NCI-H1048 (cell line): ENCODE measurements at regions not wholly inside any gene's neighbourhood (a gene's known extent, or its start where the extent isn't known, plus 50 kb on each side); places are given as distances from the start of the nearest gene placed in this dataset.

Experiments used
- DNase-seq: peaks from one replicate; lab custom pipeline; 2025; lab: John Stamatoyannopoulos, UW

DNA sequence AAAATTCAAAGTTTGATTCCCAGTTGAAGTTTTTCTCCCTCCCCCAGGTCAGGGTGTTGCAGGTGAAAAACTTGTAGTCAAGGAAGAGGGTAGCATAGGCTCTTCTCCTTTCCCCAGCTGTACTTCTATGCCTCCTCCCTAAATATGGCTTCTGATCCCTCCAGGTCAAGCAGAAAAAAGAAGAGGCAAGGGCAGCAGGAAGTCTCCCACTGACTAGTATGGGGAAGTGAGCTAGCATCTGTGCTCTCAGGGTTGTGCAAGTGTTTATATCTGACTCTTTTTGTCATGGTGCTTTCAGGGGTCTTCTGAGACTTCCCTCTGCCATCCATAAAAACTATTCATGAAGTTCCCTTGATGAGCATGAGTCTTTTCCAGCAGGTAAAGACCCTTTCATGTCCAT, 76.0 kb downstream of the ATPSCKMT start:
- DNase-seq: no peak

DNA sequence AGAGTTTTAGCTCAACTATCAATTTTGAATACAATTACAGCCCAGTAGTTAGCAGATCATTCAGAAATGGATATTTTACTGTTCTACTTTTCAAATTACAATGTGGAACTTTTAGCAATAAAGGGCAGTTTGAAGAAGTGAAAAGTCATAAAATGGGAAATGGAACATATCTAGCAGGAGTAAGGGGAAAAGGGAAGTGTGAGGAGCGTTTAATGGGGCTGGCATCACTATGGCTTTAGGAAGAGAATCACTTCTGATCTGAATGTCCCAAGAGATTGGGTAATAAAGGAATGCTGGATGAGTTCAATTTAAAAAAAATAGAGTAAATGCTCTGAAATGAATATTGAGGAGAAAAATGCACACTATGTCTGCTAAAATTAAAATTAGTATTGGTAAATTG, 77.4 kb downstream of the ATPSCKMT start:
- no peak for DNase-seq

DNA sequence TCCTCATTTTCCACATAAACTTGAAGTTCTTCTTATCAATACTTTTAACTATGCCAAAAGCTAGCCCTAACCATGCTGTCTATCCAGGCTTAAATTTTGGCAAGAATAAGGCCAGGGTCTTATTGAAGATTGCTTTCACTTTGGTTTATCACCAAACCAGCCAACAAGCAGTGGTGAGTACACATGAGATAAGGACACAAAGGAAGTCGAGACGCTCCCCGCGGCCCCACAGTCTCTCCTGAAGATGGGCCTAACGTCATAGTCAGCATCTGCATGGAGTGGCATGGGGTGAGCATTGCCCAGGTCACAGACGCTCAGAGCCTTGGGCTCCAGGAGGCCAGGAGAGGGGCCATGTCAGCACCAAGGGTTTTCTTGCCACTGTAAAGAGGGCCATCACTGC, 80.3 kb downstream of the ATPSCKMT start:
- no peak for DNase-seq

DNA sequence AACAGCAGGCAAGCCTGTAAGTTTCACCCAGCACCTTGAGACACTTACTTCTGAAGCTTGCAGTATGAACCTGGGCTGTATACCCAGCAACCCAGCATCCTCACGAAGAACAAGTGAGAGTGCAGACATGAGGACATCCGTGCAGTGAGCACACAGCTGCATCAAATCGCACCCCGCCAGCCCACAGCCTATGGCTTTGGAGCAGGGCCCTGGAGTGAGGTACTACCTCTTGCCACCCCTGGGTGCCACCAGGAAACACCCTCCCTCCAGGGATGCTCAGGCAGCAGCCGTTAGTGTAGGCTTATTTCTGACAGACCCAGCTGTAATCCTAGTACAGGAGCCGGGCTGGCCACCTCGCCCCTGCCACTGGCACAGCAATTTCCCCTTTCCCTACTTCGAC, 81.4 kb downstream of the ATPSCKMT start:
- DNase-seq: no peak

DNA sequence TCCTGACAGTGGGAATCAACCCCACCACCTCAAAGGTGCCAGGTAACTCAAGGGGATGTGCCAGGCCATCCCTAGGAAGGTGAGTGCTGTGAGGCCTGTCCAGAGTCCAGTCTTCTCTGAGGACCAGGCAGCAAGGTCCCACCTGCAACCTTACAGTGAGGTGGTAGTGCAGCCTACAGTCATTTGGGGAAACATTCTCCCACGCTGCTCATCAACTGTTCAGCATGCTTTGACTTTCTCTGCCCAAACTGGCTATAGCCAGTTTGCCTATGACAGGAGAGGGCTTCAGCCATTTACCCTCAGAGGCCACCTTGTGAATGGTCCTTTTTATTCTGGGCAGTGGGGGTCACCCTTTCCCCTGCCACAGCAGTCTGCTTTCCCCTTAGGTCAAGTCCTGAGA, 81.9 kb downstream of the ATPSCKMT start:
- no peak for DNase-seq

DNA sequence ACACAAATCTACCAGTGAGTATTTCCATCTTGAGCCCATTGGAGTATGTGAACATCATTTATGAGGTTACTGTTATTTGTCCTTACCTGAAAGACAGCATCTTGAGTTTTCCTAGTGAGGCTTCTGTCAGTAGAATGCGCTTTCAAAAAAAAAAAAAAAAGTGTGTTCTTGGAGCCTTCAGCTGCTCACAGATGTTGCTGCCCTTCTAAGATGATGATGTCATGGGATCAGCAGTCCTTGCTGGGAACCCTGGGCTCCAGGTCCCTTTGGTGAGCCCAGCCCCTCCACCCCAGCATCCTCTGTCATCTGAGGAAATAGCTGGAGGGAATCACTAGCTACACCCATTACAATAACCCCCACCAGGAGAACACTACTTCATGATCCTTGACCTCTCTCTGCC, 83.3 kb downstream of the ATPSCKMT start:
- DNase-seq: no peak

DNA sequence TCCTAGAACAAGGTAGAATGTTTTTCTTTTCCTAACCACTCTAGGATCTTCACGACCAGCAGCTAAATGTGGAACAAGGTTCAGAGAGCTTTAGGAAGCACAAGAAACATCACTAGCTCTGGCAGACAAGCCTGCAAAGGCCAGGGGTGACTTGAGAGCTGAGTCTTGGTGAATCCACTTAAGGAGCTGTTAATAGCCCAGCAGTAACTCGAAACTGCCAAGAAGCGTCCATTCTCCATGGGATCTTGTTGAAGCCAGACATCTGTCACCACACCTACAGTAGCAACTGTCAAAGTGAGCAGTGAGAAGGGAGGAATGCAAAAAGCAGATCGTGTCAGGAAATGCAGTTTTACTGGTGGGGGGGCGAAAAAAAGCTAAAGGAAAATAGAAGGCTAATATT, 87.2 kb downstream of the ATPSCKMT start:
- no peak for DNase-seq

DNA sequence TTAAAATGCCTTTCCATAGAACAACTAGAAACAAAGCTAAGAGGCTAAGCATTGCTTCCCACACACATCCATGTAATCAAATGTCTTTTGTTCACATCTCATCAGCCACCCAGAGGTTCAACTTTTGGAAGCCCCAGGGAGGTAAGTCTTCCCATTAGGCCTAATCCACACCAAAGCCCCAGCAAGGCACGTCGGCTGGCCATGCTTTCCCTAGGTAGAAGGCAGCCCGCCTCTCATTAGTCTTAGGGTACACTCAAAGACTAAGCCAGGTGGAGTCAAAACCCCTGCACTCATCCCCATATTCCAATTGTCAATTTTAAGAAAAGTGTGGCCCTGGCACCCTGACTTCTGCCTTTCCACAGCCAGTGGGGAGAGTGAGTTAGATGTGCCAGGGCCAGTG, 87.9 kb downstream of the ATPSCKMT start:
- no peak for DNase-seq

DNA sequence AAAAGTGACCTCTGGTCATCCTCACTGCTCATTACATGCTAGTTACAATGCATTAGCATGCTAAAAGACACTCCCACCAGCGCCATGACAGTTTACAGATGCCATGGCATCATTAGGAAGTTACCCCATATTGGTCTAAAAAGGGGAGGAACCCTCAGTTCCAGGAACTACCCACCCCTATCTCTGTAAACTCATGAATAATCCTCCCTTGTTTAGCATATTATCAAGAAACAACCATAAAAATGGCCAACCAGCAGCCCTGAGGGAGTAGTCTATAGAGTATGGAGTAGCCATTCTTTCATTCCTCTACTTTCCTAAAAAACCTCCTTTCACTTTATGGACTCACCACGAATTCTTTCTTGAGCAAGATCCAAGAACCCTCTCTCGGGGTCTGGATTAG, 89.4 kb downstream of the ATPSCKMT start:
- DNase-seq: no peak

DNA sequence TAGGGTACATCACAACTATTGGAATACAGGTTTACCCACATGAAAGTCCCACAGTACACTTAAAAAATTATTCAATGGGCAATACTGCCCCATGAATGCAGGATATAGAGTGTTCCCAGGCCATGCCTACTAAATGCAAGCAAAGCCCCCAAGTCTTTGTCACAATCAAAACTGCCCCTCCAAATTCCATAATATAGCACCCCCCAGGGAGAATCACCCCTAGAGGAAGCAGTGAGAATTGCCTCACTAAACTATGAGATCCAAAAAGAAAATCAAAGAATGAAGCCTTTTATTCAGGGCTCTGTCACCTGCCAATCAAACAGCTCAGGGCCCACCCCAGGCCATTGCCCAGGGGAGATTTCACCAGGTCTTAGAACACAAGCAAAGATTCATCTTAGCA, 90.8 kb downstream of the ATPSCKMT start:
- no peak for DNase-seq

DNA sequence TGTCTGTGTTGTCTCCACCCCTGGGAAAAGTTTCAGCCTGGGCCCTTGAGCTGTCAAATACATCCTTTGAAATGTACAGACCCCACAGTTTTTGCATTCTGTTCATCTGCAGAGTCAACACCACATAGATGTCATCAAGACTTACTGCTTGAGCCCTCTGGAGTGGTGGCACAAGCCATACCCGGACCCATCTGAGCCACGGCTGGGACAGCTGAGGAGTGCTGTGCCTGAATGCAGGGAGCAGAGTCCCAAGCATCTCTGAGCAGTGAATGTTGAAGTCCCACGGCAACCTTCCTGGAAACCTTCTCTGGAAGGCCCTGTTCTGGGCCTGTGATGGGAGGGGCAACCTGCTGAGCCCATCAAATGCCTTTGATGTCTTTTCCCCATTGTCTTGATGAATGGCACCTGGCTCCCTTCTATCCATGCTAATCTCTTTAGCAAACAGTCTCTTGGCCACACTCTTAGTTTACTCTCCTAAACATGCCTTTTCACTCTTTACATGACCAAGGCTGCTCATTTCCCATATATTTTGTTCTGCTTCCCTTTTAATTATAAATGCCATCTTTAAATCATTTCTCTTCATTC, 92.5 kb downstream of the ATPSCKMT start:
- DNase-seq: no peak

DNA sequence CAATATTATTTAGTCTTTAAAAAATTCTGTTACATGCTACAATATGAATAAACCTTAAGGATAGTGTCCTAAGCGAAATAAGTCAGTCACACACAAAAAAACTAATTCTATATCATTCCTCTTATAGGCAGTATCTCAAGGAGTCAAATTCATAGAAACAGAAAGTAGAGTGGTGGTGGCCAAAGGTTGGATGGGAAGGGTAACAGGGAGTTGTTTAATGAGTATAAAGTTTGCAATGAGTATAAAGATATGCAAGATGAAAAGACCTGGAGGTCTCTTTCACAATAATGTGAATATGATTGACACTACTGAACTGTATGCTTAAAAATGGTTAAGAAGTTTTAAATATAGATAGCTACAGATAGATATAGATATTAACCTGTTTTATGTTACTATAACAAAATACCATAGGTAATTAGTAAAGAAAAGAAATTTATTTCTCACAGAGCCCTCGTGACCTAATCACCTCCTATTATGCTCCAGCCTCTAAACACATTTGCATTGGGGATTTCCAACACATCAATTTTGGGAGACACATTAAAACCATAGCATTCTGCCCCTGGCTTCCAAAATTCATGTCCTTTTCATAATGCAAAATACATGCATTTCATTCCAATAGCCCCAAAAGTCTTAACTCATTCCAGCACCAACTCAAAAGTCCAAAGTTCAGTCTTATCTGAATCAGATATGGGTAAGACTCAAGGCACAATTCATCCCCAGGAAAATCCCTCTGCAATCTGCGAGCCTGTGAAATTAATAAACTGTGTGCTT, 93.6 kb downstream of the ATPSCKMT start:
- no peak for DNase-seq

DNA sequence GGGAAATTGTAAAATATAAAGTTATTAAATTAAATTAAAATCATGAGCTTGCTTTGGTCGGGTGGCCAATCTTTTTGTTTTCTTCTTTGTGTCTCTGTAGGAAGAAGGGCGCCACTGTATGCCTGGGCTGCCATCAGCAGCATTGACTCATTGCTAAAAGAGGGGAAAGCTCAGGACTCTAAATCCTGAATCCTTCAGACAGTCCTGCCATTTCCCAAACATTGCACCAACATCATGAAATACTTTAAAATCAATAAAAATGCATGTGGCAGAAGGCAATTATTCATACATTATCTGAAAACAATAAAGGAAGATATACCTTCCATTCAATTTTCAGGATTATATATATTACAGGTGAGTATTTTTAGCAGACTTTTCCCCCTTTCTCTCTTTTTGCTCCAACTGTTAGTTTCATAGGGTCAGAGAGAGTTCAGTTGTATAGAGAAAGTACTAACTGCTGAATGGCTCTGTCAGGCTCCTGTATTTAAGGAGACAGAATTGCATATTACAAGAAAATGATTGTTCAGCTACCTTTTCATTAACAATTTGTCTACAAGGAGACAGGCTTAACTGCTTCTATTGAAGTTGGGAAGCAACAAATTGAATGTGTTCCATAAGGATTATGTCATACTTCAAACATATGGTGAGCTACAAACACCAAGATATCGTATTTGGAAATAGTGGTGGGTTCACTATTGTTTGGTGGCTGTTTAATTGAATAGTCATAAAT, 95.7 kb downstream of the ATPSCKMT start:
- DNase-seq: no peak

DNA sequence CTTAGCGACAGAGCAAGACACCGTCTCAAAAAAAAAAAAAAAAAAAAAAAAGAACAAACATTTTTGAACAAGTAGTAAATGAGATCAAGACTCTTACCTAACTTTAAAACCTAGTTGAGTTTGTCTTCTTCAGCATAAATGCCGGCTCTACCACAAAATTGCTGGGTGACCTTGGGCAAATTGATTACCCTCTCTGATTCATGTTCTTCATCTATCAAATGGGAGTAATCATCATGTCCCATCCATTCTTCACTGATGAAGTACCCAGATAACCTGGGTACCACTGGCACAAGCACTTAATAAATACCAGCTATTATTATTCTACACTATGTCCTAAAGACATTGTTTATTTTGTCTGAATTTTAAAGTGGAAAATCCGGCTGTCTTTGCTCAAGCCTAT, 96.3 kb downstream of the ATPSCKMT start:
- DNase-seq: no peak

DNA sequence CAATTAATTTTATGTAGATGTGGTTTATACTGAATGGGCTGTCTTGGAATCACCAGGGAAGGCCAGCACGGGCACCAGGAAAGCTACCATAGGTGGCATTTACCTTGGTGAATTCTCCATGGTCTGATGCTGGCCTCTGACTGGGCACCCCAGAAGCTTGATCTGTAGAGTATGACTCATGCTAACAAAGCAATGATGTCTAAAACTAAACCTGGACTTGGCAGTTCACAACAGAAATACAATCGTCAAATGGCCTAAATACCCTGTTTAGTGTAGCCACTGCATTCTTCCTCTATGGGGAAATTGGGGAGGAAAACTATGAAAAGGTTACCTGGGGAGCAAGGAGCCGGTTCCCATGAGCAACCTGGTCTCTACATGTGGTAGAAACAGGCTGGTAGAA, 98.0 kb downstream of the ATPSCKMT start:
- no peak for DNase-seq

DNA sequence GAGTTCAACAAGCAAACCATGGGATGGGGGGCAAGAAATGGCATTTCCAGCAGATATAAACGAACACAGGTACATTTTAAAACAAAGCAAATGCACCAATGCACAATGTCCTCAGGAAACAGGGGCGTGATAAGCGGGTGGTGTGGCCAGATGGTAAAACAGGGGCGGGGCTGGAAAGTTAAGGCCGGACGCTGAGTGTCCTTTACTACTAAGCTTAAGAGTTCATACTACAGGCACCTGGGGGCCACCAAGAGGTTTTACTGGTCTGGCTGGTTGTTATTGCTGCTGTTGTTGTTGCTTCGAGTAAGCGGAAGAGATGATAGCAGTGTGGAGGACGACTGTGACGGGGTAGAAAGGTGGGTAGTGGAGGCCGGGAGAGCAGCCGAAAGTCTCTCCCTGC, 99.8 kb downstream of the ATPSCKMT start:
- no peak for DNase-seq

DNA sequence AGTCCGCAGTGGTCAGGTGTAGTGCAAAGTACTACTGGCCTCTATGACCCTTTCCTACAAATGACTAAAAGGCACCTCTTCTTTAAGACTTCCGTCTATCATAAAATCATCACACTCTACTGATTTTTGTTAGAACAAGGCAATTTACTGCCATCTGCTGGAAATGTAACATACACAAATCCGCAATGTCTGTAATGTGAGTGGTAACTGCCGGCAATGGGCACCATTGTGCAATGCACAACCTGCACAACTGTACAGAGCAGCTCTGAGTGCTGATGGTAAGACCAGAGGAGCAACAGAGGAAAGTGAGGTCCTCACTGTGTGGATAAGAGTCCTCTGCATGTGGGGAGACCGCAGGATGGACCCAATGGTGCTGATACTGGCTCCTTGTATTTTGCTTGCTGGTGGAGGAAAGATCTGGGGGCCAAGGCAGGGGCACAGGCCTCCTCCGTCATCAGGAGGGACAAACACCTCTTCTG, 103.7 kb downstream of the ATPSCKMT start:
- no peak for DNase-seq

DNA sequence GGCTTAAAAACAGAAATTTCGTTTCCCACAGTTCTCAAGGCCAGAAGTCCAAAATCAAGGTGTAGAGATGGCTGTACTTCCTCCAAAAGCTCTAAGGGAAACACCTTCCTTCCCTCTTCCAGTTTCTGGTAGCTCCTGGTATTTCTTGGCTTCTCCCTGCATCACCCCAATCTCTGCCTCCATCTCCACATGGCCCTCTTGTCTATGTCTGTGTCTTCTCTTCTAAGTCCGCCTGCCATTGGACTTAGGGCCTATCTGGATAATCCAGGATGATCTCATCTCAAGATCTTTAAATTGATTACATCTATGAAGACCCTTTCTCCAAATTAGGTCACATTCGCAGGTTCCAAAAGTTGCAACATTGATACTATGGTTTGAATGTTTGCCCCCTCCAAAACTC, 105.6 kb downstream of the ATPSCKMT start:
- DNase-seq: no peak

DNA sequence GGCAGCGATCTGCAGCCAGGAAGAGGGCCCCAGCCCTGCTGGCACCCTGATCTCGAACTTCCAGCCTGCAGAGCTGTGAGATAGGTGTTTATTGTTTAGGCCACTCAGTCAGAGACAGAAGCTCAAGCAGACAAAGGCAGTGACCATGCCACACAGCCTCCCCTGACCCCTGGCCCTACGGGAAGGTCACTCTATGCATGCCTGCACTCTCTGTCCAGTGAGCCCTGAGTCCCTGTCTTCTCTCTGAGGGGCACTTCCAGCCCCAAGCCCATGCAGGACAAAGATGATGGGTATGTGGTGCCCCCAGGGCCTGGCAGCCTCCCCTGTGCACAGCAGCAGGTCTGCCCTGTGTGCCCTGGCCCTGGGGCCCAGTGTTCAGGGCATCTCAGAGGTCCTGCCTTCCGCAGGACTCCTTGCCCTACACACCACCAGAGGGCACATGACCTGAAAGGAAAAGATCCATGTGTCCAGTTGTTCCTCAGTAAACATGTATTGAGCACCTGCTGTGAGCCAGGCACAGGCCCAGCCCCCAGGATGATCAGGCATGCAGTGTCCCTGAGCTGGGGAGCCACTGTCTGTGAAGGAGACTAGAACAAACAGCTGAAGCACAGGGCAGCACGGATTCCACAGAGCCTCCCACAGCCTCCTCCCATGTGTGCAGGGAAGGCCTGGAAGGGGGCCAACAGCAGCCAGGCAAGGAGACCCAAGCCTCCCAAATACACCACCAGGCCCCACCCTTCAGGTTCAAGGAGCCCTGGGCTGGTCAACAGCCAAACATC, 109.3 kb downstream of the ATPSCKMT start:
- no peak for DNase-seq

DNA sequence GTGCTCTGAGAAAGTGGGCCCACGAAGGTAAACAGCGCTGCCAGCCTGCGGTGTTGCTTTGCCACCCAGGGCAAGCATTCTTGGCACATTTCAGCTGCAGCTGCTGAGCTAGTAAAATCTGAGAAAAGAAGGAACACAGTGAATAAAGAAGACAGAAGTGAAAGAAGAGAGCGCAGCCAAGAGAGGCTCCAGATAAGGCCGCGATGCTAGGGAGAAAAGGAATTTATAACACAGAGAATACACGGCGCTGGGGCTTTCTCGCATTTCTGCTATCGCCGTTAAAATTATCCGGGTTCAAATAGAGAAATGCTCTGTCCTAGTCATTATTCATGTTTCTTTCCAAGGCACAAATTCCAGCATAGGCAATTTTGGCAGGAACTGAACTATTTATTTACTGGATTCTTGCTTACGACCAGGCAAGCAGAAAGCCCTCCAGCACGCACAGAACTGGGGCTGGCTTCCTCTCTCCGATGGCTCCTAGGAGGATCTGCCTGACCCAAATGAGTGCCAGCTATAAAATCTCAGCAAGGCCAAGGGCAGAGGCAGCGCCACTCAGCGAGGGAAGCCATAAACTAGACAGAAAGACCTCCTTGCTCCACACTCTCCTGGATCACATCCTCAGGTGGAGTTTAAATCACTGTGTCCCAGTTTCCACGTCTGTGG, 111.2 kb downstream of the ATPSCKMT start:
- no peak for DNase-seq

DNA sequence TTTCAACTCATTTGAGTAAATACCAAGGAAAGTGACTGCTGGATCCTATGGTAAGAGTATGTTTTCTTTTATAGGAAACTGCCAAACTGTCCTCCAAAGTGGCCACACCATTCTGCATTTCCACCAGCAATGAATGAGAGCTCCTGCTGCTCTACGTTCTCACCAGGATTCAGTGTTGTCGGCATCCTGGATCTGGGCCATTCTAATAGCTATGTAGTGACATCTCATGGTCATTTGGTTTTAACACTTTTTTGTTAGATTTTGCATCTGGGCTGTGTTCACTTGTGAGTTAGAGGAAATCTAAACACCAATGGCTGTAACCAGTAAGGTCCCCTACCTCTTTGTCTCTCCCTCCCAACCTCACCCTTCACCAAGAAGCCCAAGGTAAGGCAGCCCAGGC, 115.9 kb downstream of the ATPSCKMT start:
- no peak for DNase-seq

DNA sequence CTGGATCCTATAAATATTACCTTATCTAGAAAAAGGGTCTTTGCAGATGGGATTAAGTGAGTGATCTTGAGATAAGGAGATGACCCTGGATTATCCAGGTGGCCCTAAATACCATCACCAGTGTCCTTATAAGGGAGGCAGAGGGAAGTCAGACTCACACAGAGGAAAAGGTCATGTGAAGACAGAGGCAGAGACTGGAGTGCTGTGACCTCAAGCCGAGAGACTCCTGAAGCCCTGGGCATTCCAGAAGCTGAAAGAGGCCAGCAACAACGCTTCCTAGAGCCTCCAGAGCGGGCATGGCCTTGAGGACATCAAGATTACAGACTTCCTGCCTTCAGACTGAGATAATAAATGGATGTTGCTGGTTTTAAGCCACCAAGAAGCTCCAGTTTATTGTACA, 118.8 kb downstream of the ATPSCKMT start:
- DNase-seq: no peak
